ENCODE measurements at regions not wholly inside any gene's neighbourhood (a gene's known extent, or its start where the extent isn't known, plus 50 kb on each side); places are given as distances from the start of the nearest gene placed in this dataset.

DNA sequence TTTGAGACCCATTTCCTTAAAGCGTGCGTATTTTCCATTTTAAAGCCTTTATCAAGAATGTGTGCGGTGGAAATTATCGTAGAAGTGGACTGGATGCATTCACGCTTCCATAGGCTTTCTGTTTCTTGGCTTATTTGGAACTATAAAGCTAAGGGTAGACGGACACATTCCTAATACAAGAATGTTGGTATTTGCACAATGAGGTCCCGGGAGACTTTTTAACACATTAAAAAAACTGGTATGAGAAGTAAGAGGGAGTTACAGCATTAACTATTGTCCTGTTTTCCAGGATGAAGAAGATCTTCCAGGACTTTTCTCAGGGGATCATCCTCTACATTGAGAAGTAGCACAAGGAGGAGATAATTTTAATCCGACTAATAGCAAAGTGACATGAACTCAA, 653.0 kb downstream of the MTRR start:
- TF ChIP-seq CTCF (IDR thresholded peaks at IDR 0.05) (no peak), POLR2A (IDR thresholded peaks at IDR 0.05; ENCODE audit: low read length) (no peak), KDM1A (IDR thresholded peaks at IDR 0.05; ENCODE audit: low read depth) (no peak)
- TF ChIP-seq, protein P1, sequence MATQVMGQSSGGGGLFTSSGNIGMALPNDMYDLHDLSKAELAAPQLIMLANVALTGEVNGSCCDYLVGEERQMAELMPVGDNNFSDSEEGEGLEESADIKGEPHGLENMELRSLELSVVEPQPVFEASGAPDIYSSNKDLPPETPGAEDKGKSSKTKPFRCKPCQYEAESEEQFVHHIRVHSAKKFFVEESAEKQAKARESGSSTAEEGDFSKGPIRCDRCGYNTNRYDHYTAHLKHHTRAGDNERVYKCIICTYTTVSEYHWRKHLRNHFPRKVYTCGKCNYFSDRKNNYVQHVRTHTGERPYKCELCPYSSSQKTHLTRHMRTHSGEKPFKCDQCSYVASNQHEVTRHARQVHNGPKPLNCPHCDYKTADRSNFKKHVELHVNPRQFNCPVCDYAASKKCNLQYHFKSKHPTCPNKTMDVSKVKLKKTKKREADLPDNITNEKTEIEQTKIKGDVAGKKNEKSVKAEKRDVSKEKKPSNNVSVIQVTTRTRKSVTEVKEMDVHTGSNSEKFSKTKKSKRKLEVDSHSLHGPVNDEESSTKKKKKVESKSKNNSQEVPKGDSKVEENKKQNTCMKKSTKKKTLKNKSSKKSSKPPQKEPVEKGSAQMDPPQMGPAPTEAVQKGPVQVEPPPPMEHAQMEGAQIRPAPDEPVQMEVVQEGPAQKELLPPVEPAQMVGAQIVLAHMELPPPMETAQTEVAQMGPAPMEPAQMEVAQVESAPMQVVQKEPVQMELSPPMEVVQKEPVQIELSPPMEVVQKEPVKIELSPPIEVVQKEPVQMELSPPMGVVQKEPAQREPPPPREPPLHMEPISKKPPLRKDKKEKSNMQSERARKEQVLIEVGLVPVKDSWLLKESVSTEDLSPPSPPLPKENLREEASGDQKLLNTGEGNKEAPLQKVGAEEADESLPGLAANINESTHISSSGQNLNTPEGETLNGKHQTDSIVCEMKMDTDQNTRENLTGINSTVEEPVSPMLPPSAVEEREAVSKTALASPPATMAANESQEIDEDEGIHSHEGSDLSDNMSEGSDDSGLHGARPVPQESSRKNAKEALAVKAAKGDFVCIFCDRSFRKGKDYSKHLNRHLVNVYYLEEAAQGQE (IDR thresholded peaks at IDR 0.05), result no peak
